AG10803 (cell line): ENCODE measurements at regions not wholly inside any gene's neighbourhood (a gene's known extent, or its start where the extent isn't known, plus 50 kb on each side); places are given as distances from the start of the nearest gene placed in this dataset.

Experiments used
- DNase-seq: peaks from one replicate; pipeline ENCODE4 v3.0.0; 2010; ENCODE audit warnings: low read depth
- H3K4me3 ChIP-seq: 2 replicates; pipeline ENCODE4 v1.5.1; 2011; ENCODE audit warnings: mild to moderate bottlenecking, low read length, control low read depth
- CTCF ChIP-seq: conservative IDR thresholded peaks from 2 replicates; pipeline ENCODE4 v1.5.1; 2011; ENCODE audit warnings: mild to moderate bottlenecking, low read length, control low read depth, inconsistent platforms

GRCh38 chr6:14986370-14986769, 259.5 kb upstream of the JARID2 start:
- no peak for TF ChIP-seq CTCF
- H3K4me3 ChIP-seq = no peak overlapping the region
- DNase-seq = no peak

GRCh38 chr6:14987490-14987889, 258.4 kb upstream of the JARID2 start:
- no peak for DNase-seq
- no peak overlapping the region for H3K4me3 ChIP-seq
- TF ChIP-seq CTCF = no peak

- no peak for TF ChIP-seq CTCF
- H3K4me3 ChIP-seq = no peak overlapping the region
- no peak for DNase-seq
Observed at GRCh38 chr6:14992382-14992781, 253.5 kb upstream of the JARID2 start.

- no peak for DNase-seq
- TF ChIP-seq CTCF = no peak
- no peak overlapping the region for H3K4me3 ChIP-seq
Observed at GRCh38 chr6:14995208-14995607, 250.7 kb upstream of the JARID2 start.

GRCh38 chr6:14995966-14996602, 249.8 kb upstream of the JARID2 start:
- TF ChIP-seq CTCF = no peak
- no peak for DNase-seq
- no peak overlapping the region for H3K4me3 ChIP-seq

- no peak overlapping the region for H3K4me3 ChIP-seq
- no peak for TF ChIP-seq CTCF
- no peak for DNase-seq
Observed at GRCh38 chr6:14996892-14997291, 249.0 kb upstream of the JARID2 start.

- DNase-seq = no peak
- H3K4me3 ChIP-seq = no peak overlapping the region
- TF ChIP-seq CTCF = no peak
Observed at GRCh38 chr6:14997507-14997906, 248.4 kb upstream of the JARID2 start.
